IPS-18a (cell line): ENCODE measurements at regions not wholly inside any gene's neighbourhood (a gene's known extent, or its start where the extent isn't known, plus 50 kb on each side); places are given as distances from the start of the nearest gene placed in this dataset.
"Not testable (repeated sequence)": the region's sequence is repeated elsewhere in the genome, so short reads cannot be mapped to it uniquely, and the experiment has no call there.

Experiments used
- H3K27ac ChIP-seq: one replicate; pipeline ENCODE4 v1.5.1; 2013; ENCODE audit warnings: low read length
- H3K27me3 ChIP-seq: one replicate; pipeline ENCODE4 v1.6.1; 2013; ENCODE audit warnings: mild to moderate bottlenecking, low read length; ENCODE audit not compliant: control insufficient read depth, insufficient read depth
- H3K36me3 ChIP-seq: one replicate; pipeline ENCODE4 v1.6.1; 2013; ENCODE audit warnings: low read depth, low read length; ENCODE audit not compliant: control insufficient read depth
- H3K4me1 ChIP-seq: one replicate; pipeline ENCODE4 v1.6.1; 2013; ENCODE audit warnings: low read depth, low read length; ENCODE audit not compliant: control insufficient read depth
- H3K4me3 ChIP-seq: one replicate; pipeline ENCODE4 v1.5.1; 2013; ENCODE audit warnings: low read length
- H3K9ac ChIP-seq: one replicate; pipeline ENCODE4 v1.6.1; 2013; ENCODE audit warnings: mild to moderate bottlenecking, low read length, moderate library complexity
- H3K9me3 ChIP-seq: one replicate; pipeline ENCODE4 v1.6.1; 2013; ENCODE audit warnings: low read depth, low read length; ENCODE audit not compliant: control insufficient read depth

GRCh38 chr4:119971431-119972084, 95.1 kb downstream of the MAD2L1 start:
- Histone ChIP-seq H3K9me3 (no peaks in the 10 kb centered on the region), H3K4me3 (no peak overlapping the region), H3K27me3 (no peaks in the 10 kb centered on the region), H3K9ac (no peak overlapping the region), H3K27ac (no peak overlapping the region), H3K4me1 (no peaks in the 10 kb centered on the region), H3K36me3 (no peaks in the 10 kb centered on the region)

GRCh38 chr4:119962631-119963030, 104.0 kb downstream of the MAD2L1 start:
- H3K27me3 ChIP-seq = no peaks in the 10 kb centered on the region
- no peaks in the 10 kb centered on the region for H3K36me3 ChIP-seq
- H3K27ac ChIP-seq = no peak overlapping the region
- no peak overlapping the region for H3K4me3 ChIP-seq
- no peak overlapping the region for H3K9ac ChIP-seq
- no peaks in the 10 kb centered on the region for H3K9me3 ChIP-seq
- peaks cover 4% of the 10 kb centered on the region for H3K4me1 ChIP-seq

DNA sequence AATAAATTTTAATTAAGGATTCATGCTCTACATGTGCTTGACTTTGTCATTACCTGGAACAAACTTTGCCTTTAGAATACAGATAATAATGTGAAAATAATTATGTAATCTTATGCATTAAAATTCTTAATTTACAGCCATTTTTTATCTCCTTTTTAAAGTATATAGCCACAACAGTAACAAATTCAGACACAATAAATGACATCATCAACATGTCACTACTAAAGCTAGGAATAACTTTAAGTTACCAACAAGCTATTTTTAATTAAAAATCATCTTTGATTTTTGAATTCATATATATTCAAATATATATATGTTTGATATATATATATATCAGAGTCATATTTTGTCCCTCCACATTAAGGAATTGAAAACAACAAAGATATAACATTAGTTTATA, 107.7 kb downstream of the MAD2L1 start:
- peaks cover 4% of the 10 kb centered on the region for H3K4me1 ChIP-seq
- no peak overlapping the region for H3K9ac ChIP-seq
- H3K36me3 ChIP-seq = no peaks in the 10 kb centered on the region
- no peak overlapping the region for H3K27ac ChIP-seq
- no peak overlapping the region for H3K4me3 ChIP-seq
- H3K27me3 ChIP-seq = no peaks in the 10 kb centered on the region
- H3K9me3 ChIP-seq = no peaks in the 10 kb centered on the region

DNA sequence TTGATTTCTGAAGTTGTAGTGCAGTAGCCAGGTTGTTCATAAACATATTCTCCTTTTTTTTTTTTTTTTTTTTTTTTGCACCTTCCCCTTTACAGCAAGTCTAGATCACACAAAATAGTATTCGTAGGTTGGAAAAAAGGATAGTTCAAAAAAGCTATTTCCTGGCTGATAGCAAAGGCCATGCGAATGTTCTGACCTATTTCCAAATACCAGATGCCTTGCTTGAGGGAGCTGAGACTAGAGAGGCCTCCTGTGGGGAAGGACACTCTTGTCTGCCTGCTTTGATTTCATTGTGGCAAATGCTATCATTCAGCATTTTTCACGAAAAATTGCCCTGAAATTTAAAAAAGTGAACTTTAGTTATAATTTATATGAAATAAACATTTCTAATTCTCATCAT, 111.4 kb downstream of the MAD2L1 start:
- no peaks in the 10 kb centered on the region for H3K9me3 ChIP-seq
- no peak overlapping the region for H3K4me3 ChIP-seq
- H3K4me1 ChIP-seq = no peaks in the 10 kb centered on the region
- H3K36me3 ChIP-seq = no peaks in the 10 kb centered on the region
- H3K27ac ChIP-seq = no peak overlapping the region
- no peak overlapping the region for H3K9ac ChIP-seq
- H3K27me3 ChIP-seq = no peaks in the 10 kb centered on the region

GRCh38 chr4:119954487-119954886, 112.2 kb downstream of the MAD2L1 start:
- H3K4me3 ChIP-seq, H3K27ac ChIP-seq, H3K9me3 ChIP-seq, H3K4me1 ChIP-seq, H3K36me3 ChIP-seq, H3K9ac ChIP-seq, H3K27me3 ChIP-seq: not testable (repeated sequence)

- Histone ChIP-seq H3K27ac (no peak overlapping the region), H3K9ac (no peak overlapping the region), H3K36me3 (no peaks in the 10 kb centered on the region), H3K9me3 (no peaks in the 10 kb centered on the region), H3K4me3 (no peak overlapping the region), H3K27me3 (no peaks in the 10 kb centered on the region), H3K4me1 (no peaks in the 10 kb centered on the region)
Observed at GRCh38 chr4:119946359-119946758, 120.3 kb downstream of the MAD2L1 start.

DNA sequence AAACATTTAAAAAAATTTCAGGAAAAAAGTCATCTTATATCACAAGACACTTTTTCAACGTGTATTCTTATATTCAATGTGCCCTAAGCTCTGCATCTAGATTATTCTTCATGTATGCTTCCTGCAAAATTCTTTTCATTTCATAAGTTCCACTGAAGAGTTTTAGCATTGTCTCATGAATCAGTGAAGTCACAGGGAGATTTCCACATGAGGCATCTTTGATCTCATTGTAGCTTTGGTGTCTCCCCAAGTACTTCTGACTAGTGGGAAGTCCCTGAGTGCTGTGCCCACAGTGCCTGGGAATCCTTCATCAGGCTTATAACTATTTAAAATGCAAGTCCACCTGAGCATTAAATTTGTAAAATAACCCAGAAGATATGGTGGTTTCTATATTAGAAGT, 123.8 kb downstream of the MAD2L1 start:
- Histone ChIP-seq H3K9ac (no peak overlapping the region), H3K9me3 (no peaks in the 10 kb centered on the region), H3K27me3 (no peaks in the 10 kb centered on the region), H3K27ac (no peak overlapping the region), H3K36me3 (no peaks in the 10 kb centered on the region), H3K4me1 (no peaks in the 10 kb centered on the region), H3K4me3 (no peak overlapping the region)

- H3K27me3 ChIP-seq = no peaks in the 10 kb centered on the region
- H3K9me3 ChIP-seq = no peaks in the 10 kb centered on the region
- no peaks in the 10 kb centered on the region for H3K36me3 ChIP-seq
- H3K4me1 ChIP-seq = no peaks in the 10 kb centered on the region
- H3K4me3 ChIP-seq = no peak overlapping the region
- no peak overlapping the region for H3K9ac ChIP-seq
- H3K27ac ChIP-seq = no peak overlapping the region
Observed at GRCh38 chr4:119940557-119940956, 126.1 kb downstream of the MAD2L1 start.

- no peak overlapping the region for H3K27ac ChIP-seq
- no peaks in the 10 kb centered on the region for H3K27me3 ChIP-seq
- no peak overlapping the region for H3K4me3 ChIP-seq
Observed at GRCh38 chr4:119939071-119939995, 127.3 kb downstream of the MAD2L1 start.

GRCh38 chr4:119937746-119938145, 128.9 kb downstream of the MAD2L1 start:
- Histone ChIP-seq H3K27me3 (no peaks in the 10 kb centered on the region), H3K9me3 (no peaks in the 10 kb centered on the region), H3K27ac (no peak overlapping the region), H3K36me3 (no peaks in the 10 kb centered on the region), H3K9ac (no peak overlapping the region), H3K4me1 (no peaks in the 10 kb centered on the region), H3K4me3 (no peak overlapping the region)

More at GRCh38 chr4:119939071-119939995, 127.3 kb downstream of the MAD2L1 start:
- Histone ChIP-seq H3K36me3 (no peaks in the 10 kb centered on the region), H3K9ac (no peak overlapping the region), H3K9me3 (no peaks in the 10 kb centered on the region), H3K4me1 (no peaks in the 10 kb centered on the region)

DNA sequence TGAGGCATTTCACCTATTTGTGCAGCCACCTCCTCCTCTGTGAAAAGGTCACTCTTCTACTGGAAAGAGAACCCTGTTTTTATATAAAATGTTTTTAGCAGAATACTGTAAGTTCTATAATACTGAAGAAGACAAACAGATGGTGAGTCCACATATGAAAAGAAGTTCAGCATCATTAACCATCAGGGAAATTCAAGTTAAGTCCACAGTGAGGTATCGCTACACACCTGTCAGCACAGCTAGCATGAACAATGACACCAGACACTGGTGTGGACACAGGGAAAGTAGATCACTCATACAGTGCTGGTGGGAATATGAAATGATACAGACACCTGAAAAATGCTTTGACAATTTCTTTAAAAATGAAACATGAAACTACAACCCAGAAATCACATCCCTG, 133.0 kb downstream of the MAD2L1 start:
- H3K27ac ChIP-seq = no peak overlapping the region
- no peaks in the 10 kb centered on the region for H3K36me3 ChIP-seq
- H3K4me3 ChIP-seq = no peak overlapping the region
- H3K9me3 ChIP-seq = no peaks in the 10 kb centered on the region
- H3K9ac ChIP-seq = no peak overlapping the region
- no peaks in the 10 kb centered on the region for H3K4me1 ChIP-seq
- no peaks in the 10 kb centered on the region for H3K27me3 ChIP-seq

- Histone ChIP-seq H3K36me3 (no peaks in the 10 kb centered on the region), H3K9me3 (no peaks in the 10 kb centered on the region), H3K4me1 (no peaks in the 10 kb centered on the region), H3K9ac (no peak overlapping the region), H3K4me3 (no peak overlapping the region), H3K27ac (no peak overlapping the region), H3K27me3 (no peaks in the 10 kb centered on the region)
Observed at GRCh38 chr4:119932277-119932676, 134.4 kb downstream of the MAD2L1 start.
